ENCODE measurements at regions not wholly inside any gene's neighbourhood (a gene's known extent, or its start where the extent isn't known, plus 50 kb on each side); places are given as distances from the start of the nearest gene placed in this dataset.

- H3K27ac ChIP-seq: no peak overlapping the region
- peaks cover 0 to 2% (median 0%) of the 10 kb centered on the region in 12 donors for H3K9me3 ChIP-seq
- no peaks in the 10 kb centered on the region for H3K27me3 ChIP-seq
- 21 to 26% (median 23%) methylated on average over 3 of the region's 3 CpGs for WGBS, 4 donors
- no peak for TF ChIP-seq POLR2A (IDR thresholded peaks at IDR 0.05)
- no peak for TF ChIP-seq CTCF (IDR thresholded peaks at IDR 0.05)
- no peak overlapping the region for H3K4me3 ChIP-seq
- H3K36me3 ChIP-seq: no peaks in the 10 kb centered on the region
- ATAC-seq (no peak), DNase-seq (no peak)
- no peaks in the 10 kb centered on the region for H3K4me1 ChIP-seq
- intact Hi-C loops (cut with DNase I): no loop called here
These were observed 644.9 kb upstream of the FOXG1 start for GRCh38 chr14:28121512-28122297.

- no peak overlapping the region for H3K27ac ChIP-seq
- DNase-seq (no peak), ATAC-seq (no peak)
- H3K4me1 ChIP-seq: no peaks in the 10 kb centered on the region
- H3K36me3 ChIP-seq: no peaks in the 10 kb centered on the region
- WGBS, 4 donors: 47 to 54% (median 51%) methylated on average over 7 of the region's 7 CpGs
- intact Hi-C loops (cut with DNase I): no loop called here
- H3K4me3 ChIP-seq: no peak overlapping the region
- peaks cover 0 to 13% (median 0%) of the 10 kb centered on the region in 12 donors for H3K9me3 ChIP-seq
- no peaks in the 10 kb centered on the region for H3K27me3 ChIP-seq
- no peak for TF ChIP-seq CTCF (IDR thresholded peaks at IDR 0.05)
- no peak for TF ChIP-seq POLR2A (IDR thresholded peaks at IDR 0.05)
These were observed 635.8 kb upstream of the FOXG1 start for GRCh38 chr14:28130610-28131284.

GRCh38 chr14:28138341-28138740, 628.2 kb upstream of the FOXG1 start:
- 47 to 64% (median 57%) methylated on average over 1 of the region's 1 CpG for WGBS, 4 donors
- no peaks in the 10 kb centered on the region for H3K36me3 ChIP-seq
- intact Hi-C loops (cut with DNase I): no loop called here

More at GRCh38 chr14:28138341-28138740, 628.2 kb upstream of the FOXG1 start:
- ATAC-seq: no peak
- H3K27ac ChIP-seq: no peak overlapping the region
- no peak for TF ChIP-seq POLR2A (IDR thresholded peaks at IDR 0.05)
- no peak for TF ChIP-seq CTCF (IDR thresholded peaks at IDR 0.05)
- no peaks in the 10 kb centered on the region for H3K27me3 ChIP-seq
- peaks cover 0 to 11% (median 0%) of the 10 kb centered on the region in 12 donors for H3K9me3 ChIP-seq
- no peak for DNase-seq
- H3K4me1 ChIP-seq: no peaks in the 10 kb centered on the region
- no peak overlapping the region for H3K4me3 ChIP-seq

Measured in heart left ventricle (tissue), 16 donors.